ENCODE measurements at regions not wholly inside any gene's neighbourhood (a gene's known extent, or its start where the extent isn't known, plus 50 kb on each side); places are given as distances from the start of the nearest gene placed in this dataset.
"Not testable (repeated sequence)": the region's sequence is repeated elsewhere in the genome, so short reads cannot be mapped to it uniquely, and the experiment has no call there.

- TF ChIP-seq POLR2A, CTCF (IDR thresholded peaks at IDR 0.05): not testable (repeated sequence)
These were observed 50.2 kb upstream of the RASA1 start for GRCh38 chr5:87217480-87217879.

Measured in thyroid gland (tissue), 4 donors.